Fibroblast of peridontal ligament (primary cell): ENCODE measurements at regions not wholly inside any gene's neighbourhood (a gene's known extent, or its start where the extent isn't known, plus 50 kb on each side); places are given as distances from the start of the nearest gene placed in this dataset.

Experiments used
- DNase-seq: peaks from one replicate; pipeline ENCODE4 v3.0.0-alpha.2; 2010; ENCODE audit errors: extremely low read depth

GRCh38 chr14:81837304-81837703 lies 303.7 kb upstream of the SEL1L start:
- DNase-seq: no peak

- no peak for DNase-seq
Observed at GRCh38 chr14:81839056-81839455, 305.4 kb upstream of the SEL1L start.

GRCh38 chr14:81841346-81841745 lies 307.7 kb upstream of the SEL1L start:
- DNase-seq: no peak

- DNase-seq: no peak
Observed at GRCh38 chr14:81849714-81850113, 316.1 kb upstream of the SEL1L start.

GRCh38 chr14:81855007-81855406 lies 321.4 kb upstream of the SEL1L start:
- DNase-seq: no peak

GRCh38 chr14:81859046-81859445 lies 325.4 kb upstream of the SEL1L start:
- DNase-seq: no peak

GRCh38 chr14:81868172-81868571 lies 334.5 kb upstream of the SEL1L start:
- DNase-seq: no peak

GRCh38 chr14:81871706-81872105 lies 338.1 kb upstream of the SEL1L start:
- no peak for DNase-seq

- DNase-seq: no peak
Observed at GRCh38 chr14:81884382-81884781, 350.7 kb upstream of the SEL1L start.

- no peak for DNase-seq
Observed at GRCh38 chr14:81886588-81886987, 352.9 kb upstream of the SEL1L start.

GRCh38 chr14:81889529-81889928 lies 355.9 kb upstream of the SEL1L start:
- no peak for DNase-seq

- DNase-seq: no peak
Observed at GRCh38 chr14:81890020-81890419, 356.4 kb upstream of the SEL1L start.

GRCh38 chr14:81903477-81903876 lies 369.8 kb upstream of the SEL1L start:
- DNase-seq: no peak

GRCh38 chr14:81927070-81927469 lies 393.4 kb upstream of the SEL1L start:
- DNase-seq: no peak

GRCh38 chr14:81931828-81932227 lies 398.2 kb upstream of the SEL1L start:
- no peak for DNase-seq

GRCh38 chr14:81936348-81936747 lies 402.7 kb upstream of the SEL1L start:
- DNase-seq: no peak

- no peak for DNase-seq
Observed at GRCh38 chr14:81936902-81937301, 403.2 kb upstream of the SEL1L start.

- no peak for DNase-seq
Observed at GRCh38 chr14:81938341-81938740, 404.7 kb upstream of the SEL1L start.

- no peak for DNase-seq
Observed at GRCh38 chr14:81940651-81941050, 407.0 kb upstream of the SEL1L start.

- no peak for DNase-seq
Observed at GRCh38 chr14:81942071-81942470, 408.4 kb upstream of the SEL1L start.

- no peak for DNase-seq
Observed at GRCh38 chr14:81946375-81946774, 412.7 kb upstream of the SEL1L start.

GRCh38 chr14:81946834-81947798 lies 413.5 kb upstream of the SEL1L start:
- DNase-seq: no peak

- no peak for DNase-seq
Observed at GRCh38 chr14:81952917-81953316, 419.3 kb upstream of the SEL1L start.

GRCh38 chr14:81953419-81953818 lies 419.8 kb upstream of the SEL1L start:
- DNase-seq: no peak
